K562 (cell line): ENCODE measurements at regions not wholly inside any gene's neighbourhood (a gene's known extent, or its start where the extent isn't known, plus 50 kb on each side); places are given as distances from the start of the nearest gene placed in this dataset.

ENCODE experiments used
- CEBPB ChIP-seq: fragments of 450-650 bp; IDR thresholded peaks from 2 replicates; pipeline ENCODE4 v1.6.1; 2016; ENCODE audit warnings: missing genetic modification characterization, missing compliant biosample characterization
- CEBPG ChIP-seq, 3 experiments: fragments of 200-800 bp in 1 of 3; sonication (Bioruptor generic) in 1 of 3; sonication (generic) in 1 of 3; formaldehyde crosslinking in 1 of 3; IDR thresholded peaks in 2 of 3; conservative IDR thresholded peaks in 1 of 3; 2 replicates each; pipeline versions ENCODE4 v1.6.1 to v1.8.0; 2016 to 2022; ENCODE audit warnings: missing compliant biosample characterization in 2 of 3, missing genetic modification characterization in 2 of 3, mild to moderate bottlenecking in 1 of 3, missing genetic modification reagents in 1 of 3
- EHMT2 ChIP-seq: fragments of 450-650 bp; IDR thresholded peaks from 2 replicates; pipeline ENCODE4 v1.6.1; 2018; ENCODE audit warnings: antibody characterized with exemption
- MEF2D ChIP-seq: conservative IDR thresholded peaks from 2 replicates; pipeline ENCODE4 v1.6.1; 2016; ENCODE audit warnings: low read depth, missing genetic modification characterization, missing compliant biosample characterization
- SMAD3 ChIP-seq: fragments of 450-650 bp; formaldehyde crosslinking; conservative IDR thresholded peaks from 2 replicates; pipeline ENCODE4 v1.4.0; 2020; ENCODE audit warnings: mild to moderate bottlenecking
- ZNF133 ChIP-seq: fragments of 250-450 bp; sonication (Bioruptor Pico); IDR thresholded peaks from 2 replicates; pipeline ENCODE4 v1.4.0; 2020; ENCODE audit warnings: mild to moderate bottlenecking
- ZNF76 ChIP-seq: fragments of 250-450 bp; sonication (Bioruptor Pico); IDR thresholded peaks from 2 replicates; pipeline ENCODE4 v1.4.0; 2020; ENCODE audit warnings: mild to moderate bottlenecking, moderate library complexity, borderline replicate concordance
- ZNF764 ChIP-seq: fragments of 250-450 bp; sonication (Bioruptor Pico); IDR thresholded peaks from 2 replicates; pipeline ENCODE4 v1.4.0; 2020; ENCODE audit warnings: low read depth, mild to moderate bottlenecking, moderate library complexity
- ZNF79 ChIP-seq: fragments of 250-450 bp; sonication (Bioruptor Pico); IDR thresholded peaks from 2 replicates; pipeline ENCODE4 v1.4.0; 2020; ENCODE audit warnings: low read depth, mild to moderate bottlenecking, moderate library complexity
- TF ChIP-seq, protein P1 (sequence below), 2 experiments: fragments of 450-650 bp in 1 of 2; sonication (generic) in 1 of 2; formaldehyde crosslinking in 1 of 2; IDR thresholded peaks; 2 replicates each; pipeline versions ENCODE4 v1.7.1 to v1.9.0; 2016 to 2022; ENCODE audit warnings: inconsistent platforms in 1 of 2, mild to moderate bottlenecking in 1 of 2, missing genetic modification reagents in 1 of 2

GRCh38 chr5:118678746-118679145, 309.6 kb downstream of the DTWD2 start (continued):
- TF ChIP-seq, protein P1, sequence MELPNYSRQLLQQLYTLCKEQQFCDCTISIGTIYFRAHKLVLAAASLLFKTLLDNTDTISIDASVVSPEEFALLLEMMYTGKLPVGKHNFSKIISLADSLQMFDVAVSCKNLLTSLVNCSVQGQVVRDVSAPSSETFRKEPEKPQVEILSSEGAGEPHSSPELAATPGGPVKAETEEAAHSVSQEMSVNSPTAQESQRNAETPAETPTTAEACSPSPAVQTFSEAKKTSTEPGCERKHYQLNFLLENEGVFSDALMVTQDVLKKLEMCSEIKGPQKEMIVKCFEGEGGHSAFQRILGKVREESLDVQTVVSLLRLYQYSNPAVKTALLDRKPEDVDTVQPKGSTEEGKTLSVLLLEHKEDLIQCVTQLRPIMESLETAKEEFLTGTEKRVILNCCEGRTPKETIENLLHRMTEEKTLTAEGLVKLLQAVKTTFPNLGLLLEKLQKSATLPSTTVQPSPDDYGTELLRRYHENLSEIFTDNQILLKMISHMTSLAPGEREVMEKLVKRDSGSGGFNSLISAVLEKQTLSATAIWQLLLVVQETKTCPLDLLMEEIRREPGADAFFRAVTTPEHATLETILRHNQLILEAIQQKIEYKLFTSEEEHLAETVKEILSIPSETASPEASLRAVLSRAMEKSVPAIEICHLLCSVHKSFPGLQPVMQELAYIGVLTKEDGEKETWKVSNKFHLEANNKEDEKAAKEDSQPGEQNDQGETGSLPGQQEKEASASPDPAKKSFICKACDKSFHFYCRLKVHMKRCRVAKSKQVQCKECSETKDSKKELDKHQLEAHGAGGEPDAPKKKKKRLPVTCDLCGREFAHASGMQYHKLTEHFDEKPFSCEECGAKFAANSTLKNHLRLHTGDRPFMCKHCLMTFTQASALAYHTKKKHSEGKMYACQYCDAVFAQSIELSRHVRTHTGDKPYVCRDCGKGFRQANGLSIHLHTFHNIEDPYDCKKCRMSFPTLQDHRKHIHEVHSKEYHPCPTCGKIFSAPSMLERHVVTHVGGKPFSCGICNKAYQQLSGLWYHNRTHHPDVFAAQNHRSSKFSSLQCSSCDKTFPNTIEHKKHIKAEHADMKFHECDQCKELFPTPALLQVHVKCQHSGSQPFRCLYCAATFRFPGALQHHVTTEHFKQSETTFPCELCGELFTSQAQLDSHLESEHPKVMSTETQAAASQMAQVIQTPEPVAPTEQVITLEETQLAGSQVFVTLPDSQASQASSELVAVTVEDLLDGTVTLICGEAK (IDR thresholded peaks at IDR 0.05) = no peak
- TF ChIP-seq, protein P1 (CRISPR knock-in tag; IDR thresholded peaks at IDR 0.05) = no peak
- TF ChIP-seq EHMT2 (no peak), MEF2D (no peak), SMAD3 (CRISPR knock-in tag) (no peak), CEBPB (tag) (no peak), CEBPG (CRISPR knock-in tag; IDR thresholded peaks at IDR 0.05) (no peak), CEBPG (tag; conservative IDR thresholded peaks at IDR 0.05 in 1 of 2, IDR thresholded peaks at IDR 0.05 in 1 of 2) (no peak), ZNF764 (CRISPR knock-in tag) (no peak), ZNF76 (no peak), ZNF79 (CRISPR knock-in tag) (no peak), ZNF133 (CRISPR knock-in tag) (no peak)
